ENCODE measurements at regions not wholly inside any gene's neighbourhood (a gene's known extent, or its start where the extent isn't known, plus 50 kb on each side); places are given as distances from the start of the nearest gene placed in this dataset.

GRCh38 chr6:21506126-21506525, 87.4 kb upstream of the SOX4 start:
- no peak for FAIRE-seq

GRCh38 chr6:21507811-21508210, 85.7 kb upstream of the SOX4 start:
- no peak for DNase-seq (ENCODE audit: low spot score in 2 of 2)
- no peak for FAIRE-seq

More at GRCh38 chr6:21506126-21506525, 87.4 kb upstream of the SOX4 start:
- DNase-seq (ENCODE audit: low spot score in 2 of 2), result no peak

GRCh38 chr6:21508753-21509152, 84.8 kb upstream of the SOX4 start:
- FAIRE-seq, result no peak
- no peak for DNase-seq (ENCODE audit: low spot score in 2 of 2)

- DNase-seq (ENCODE audit: low spot score in 2 of 2), result no peak
- FAIRE-seq, result no peak
Observed at GRCh38 chr6:21511891-21512550, 81.5 kb upstream of the SOX4 start.

- FAIRE-seq, result no peak
- no peak for DNase-seq (ENCODE audit: low spot score in 2 of 2)
Observed at GRCh38 chr6:21514288-21514687, 79.3 kb upstream of the SOX4 start.

GRCh38 chr6:21518317-21518716, 75.2 kb upstream of the SOX4 start:
- no peak for FAIRE-seq

GRCh38 chr6:21519642-21520041, 73.9 kb upstream of the SOX4 start:
- FAIRE-seq (no peak), DNase-seq (ENCODE audit: low spot score in 2 of 2) (no peak)

More at GRCh38 chr6:21518317-21518716, 75.2 kb upstream of the SOX4 start:
- no peak for DNase-seq (ENCODE audit: low spot score in 2 of 2)

GRCh38 chr6:21521276-21521675, 72.3 kb upstream of the SOX4 start:
- FAIRE-seq, result no peak
- no peak for DNase-seq (ENCODE audit: low spot score in 2 of 2)

- no peak for DNase-seq (ENCODE audit: low spot score in 2 of 2)
- FAIRE-seq, result no peak
Observed at GRCh38 chr6:21522143-21522747, 71.3 kb upstream of the SOX4 start.

- FAIRE-seq (no peak), DNase-seq (ENCODE audit: low spot score in 2 of 2) (no peak)
Observed at GRCh38 chr6:21522797-21523456, 70.6 kb upstream of the SOX4 start.

GRCh38 chr6:21523652-21524051, 69.9 kb upstream of the SOX4 start:
- FAIRE-seq, result no peak
- DNase-seq (ENCODE audit: low spot score in 2 of 2), result no peak

- FAIRE-seq, result no peak
- no peak for DNase-seq (ENCODE audit: low spot score in 2 of 2)
Observed at GRCh38 chr6:21524201-21524600, 69.3 kb upstream of the SOX4 start.

- no peak for DNase-seq (ENCODE audit: low spot score in 2 of 2)
- FAIRE-seq, result no peak
Observed at GRCh38 chr6:21526974-21527373, 66.6 kb upstream of the SOX4 start.

GRCh38 chr6:21527731-21528130, 65.8 kb upstream of the SOX4 start:
- FAIRE-seq (no peak), DNase-seq (ENCODE audit: low spot score in 2 of 2) (no peak)

- FAIRE-seq (no peak), DNase-seq (ENCODE audit: low spot score in 2 of 2) (no peak)
Observed at GRCh38 chr6:21529431-21529830, 64.1 kb upstream of the SOX4 start.

- no peak for FAIRE-seq
- no peak for DNase-seq (ENCODE audit: low spot score in 2 of 2)
Observed at GRCh38 chr6:21531393-21531792, 62.2 kb upstream of the SOX4 start.

- FAIRE-seq, result no peak
- DNase-seq (ENCODE audit: low spot score in 2 of 2), result no peak
Observed at GRCh38 chr6:21533678-21534077, 59.9 kb upstream of the SOX4 start.

- no peak for DNase-seq (ENCODE audit: low spot score in 2 of 2)
- FAIRE-seq, result no peak
Observed at GRCh38 chr6:21536280-21536766, 57.2 kb upstream of the SOX4 start.

GRCh38 chr6:21537637-21538036, 55.9 kb upstream of the SOX4 start:
- FAIRE-seq, result no peak
- no peak for DNase-seq (ENCODE audit: low spot score in 2 of 2)

- no peak for FAIRE-seq
Observed at GRCh38 chr6:21538186-21538798, 55.3 kb upstream of the SOX4 start.

GRCh38 chr6:21539621-21540100, 53.9 kb upstream of the SOX4 start:
- DNase-seq (ENCODE audit: low spot score in 2 of 2) (no peak), FAIRE-seq (no peak)

More at GRCh38 chr6:21538186-21538798, 55.3 kb upstream of the SOX4 start:
- peak in 1 of 2 donors; percentile 14 for DNase-seq (ENCODE audit: low spot score in 2 of 2)
